SU-DHL-6 (cell line): ENCODE measurements at regions not wholly inside any gene's neighbourhood (a gene's known extent, or its start where the extent isn't known, plus 50 kb on each side); places are given as distances from the start of the nearest gene placed in this dataset.

Experiments used
- H2AFZ ChIP-seq: fragments of 200-600 bp; sonication (generic); 2 replicates; pipeline ENCODE4 v1.6.1; 2014; ENCODE audit warnings: low read depth, mild to moderate bottlenecking, moderate library complexity, mixed read lengths, antibody characterized with exemption, low read length; ENCODE audit not compliant: severe bottlenecking
- H3F3A ChIP-seq: fragments of 200-600 bp; shearing (Covaris generic); 2 replicates; pipeline ENCODE4 v1.6.0; 2016; ENCODE audit warnings: antibody characterized with exemption, mild to moderate bottlenecking; ENCODE audit not compliant: insufficient read depth
- H3K27ac ChIP-seq: fragments of 200-600 bp; sonication (generic); 2 replicates; pipeline ENCODE4 v1.5.1; 2016; ENCODE audit warnings: low read depth, mild to moderate bottlenecking, low read length, moderate library complexity, mixed read lengths
- H3K27me3 ChIP-seq: fragments of 200-600 bp; sonication (generic), shearing (Covaris generic); 2 replicates; pipeline ENCODE4 v1.6.0; 2014; ENCODE audit warnings: mild to moderate bottlenecking, low read length
- H3K36me3 ChIP-seq: fragments of 200-600 bp; sonication (generic); 2 replicates; pipeline ENCODE4 v1.6.1; 2014; ENCODE audit warnings: mild to moderate bottlenecking, low read length, mixed read lengths
- H3K4me2 ChIP-seq: fragments of 300-600, 200-600 bp; shearing (Covaris generic), sonication (generic); 2 replicates; pipeline ENCODE4 v1.6.0; 2014; ENCODE audit warnings: low read length, low read depth, mild to moderate bottlenecking; ENCODE audit not compliant: poor library complexity, severe bottlenecking
- H3K4me3 ChIP-seq: fragments of 200-600 bp; sonication (generic); 2 replicates; pipeline ENCODE4 v1.5.1; 2014; ENCODE audit warnings: antibody characterized with exemption, low read length, mild to moderate bottlenecking, mixed read lengths; ENCODE audit not compliant: insufficient read depth, poor library complexity, severe bottlenecking
- H3K79me2 ChIP-seq: fragments of 200-600 bp; sonication (generic); 2 replicates; pipeline ENCODE4 v1.6.1; 2014; ENCODE audit warnings: mild to moderate bottlenecking, low read length, moderate library complexity; ENCODE audit not compliant: insufficient read depth
- H3K9ac ChIP-seq: fragments of 200-600 bp; sonication (generic); 2 replicates; pipeline ENCODE4 v1.7.0; 2014; ENCODE audit warnings: mild to moderate bottlenecking, low read length
- H3K9me2 ChIP-seq: fragments of 200-600 bp; sonication (generic); replicated peaks from 2 replicates; pipeline ENCODE4 v1.6.1; 2014; ENCODE audit warnings: low read length; ENCODE audit not compliant: insufficient read depth
- H3K9me3 ChIP-seq: fragments of 200-600 bp; sonication (generic); 2 replicates; pipeline ENCODE4 v1.6.1; 2014; ENCODE audit warnings: low read length, mixed read lengths; ENCODE audit not compliant: insufficient read depth
- H4K20me1 ChIP-seq: fragments of 200-600 bp; sonication (generic); 2 replicates; pipeline ENCODE4 v1.6.1; 2014; ENCODE audit warnings: low read depth, mild to moderate bottlenecking, antibody characterized with exemption, low read length, moderate library complexity, mixed read lengths
- EZH2phosphoT487 ChIP-seq: fragments of 200-600 bp; sonication (generic), shearing (Covaris generic); conservative IDR thresholded peaks from 2 replicates; pipeline ENCODE4 v1.6.1; 2018; ENCODE audit warnings: mild to moderate bottlenecking, antibody characterized with exemption, low read length, moderate library complexity, mixed read lengths
- TF ChIP-seq, protein P1 (sequence below): fragments of 200-600 bp; sonication (generic); IDR thresholded peaks from one replicate; pipeline ENCODE4 v1.5.1; 2017; ENCODE audit warnings: antibody characterized with exemption, mild to moderate bottlenecking, low read length, moderate library complexity; ENCODE audit not compliant: insufficient read depth, poor library complexity, severe bottlenecking

DNA sequence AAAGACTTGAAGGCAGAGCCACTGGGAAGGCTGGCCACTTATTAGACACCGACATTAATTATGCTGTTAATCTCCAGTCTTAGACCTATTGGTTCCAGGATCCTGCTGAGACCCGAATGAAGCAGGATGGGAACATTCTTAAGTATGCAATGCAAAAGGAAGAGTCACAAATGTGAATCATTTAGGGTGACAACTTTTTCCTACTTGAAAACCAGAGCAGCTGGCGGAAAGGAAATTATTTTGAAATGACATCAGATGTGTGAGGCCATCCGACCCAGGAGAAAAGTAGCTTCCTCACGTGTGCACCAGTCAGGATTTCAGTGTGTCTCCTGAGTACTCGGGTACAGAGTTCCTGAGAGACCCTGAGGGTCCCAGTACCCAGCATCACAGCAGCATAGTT lies 222.9 kb upstream of the NCKAP5 start:
- Histone ChIP-seq H3K36me3 (no peaks in the 10 kb centered on the region), H3K9ac (no peak overlapping the region), H2AFZ (no peak overlapping the region), H3K79me2 (no peaks in the 10 kb centered on the region), H3K4me2 (no peak overlapping the region), H3K9me2 (no peaks in the 10 kb centered on the region), H3K9me3 (no peaks in the 10 kb centered on the region), H3K27ac (no peak overlapping the region), H4K20me1 (no peaks in the 10 kb centered on the region), H3K4me3 (no peak overlapping the region), H3K27me3 (no peaks in the 10 kb centered on the region), H3F3A (no peaks in the 10 kb centered on the region)
- TF ChIP-seq, protein P1, sequence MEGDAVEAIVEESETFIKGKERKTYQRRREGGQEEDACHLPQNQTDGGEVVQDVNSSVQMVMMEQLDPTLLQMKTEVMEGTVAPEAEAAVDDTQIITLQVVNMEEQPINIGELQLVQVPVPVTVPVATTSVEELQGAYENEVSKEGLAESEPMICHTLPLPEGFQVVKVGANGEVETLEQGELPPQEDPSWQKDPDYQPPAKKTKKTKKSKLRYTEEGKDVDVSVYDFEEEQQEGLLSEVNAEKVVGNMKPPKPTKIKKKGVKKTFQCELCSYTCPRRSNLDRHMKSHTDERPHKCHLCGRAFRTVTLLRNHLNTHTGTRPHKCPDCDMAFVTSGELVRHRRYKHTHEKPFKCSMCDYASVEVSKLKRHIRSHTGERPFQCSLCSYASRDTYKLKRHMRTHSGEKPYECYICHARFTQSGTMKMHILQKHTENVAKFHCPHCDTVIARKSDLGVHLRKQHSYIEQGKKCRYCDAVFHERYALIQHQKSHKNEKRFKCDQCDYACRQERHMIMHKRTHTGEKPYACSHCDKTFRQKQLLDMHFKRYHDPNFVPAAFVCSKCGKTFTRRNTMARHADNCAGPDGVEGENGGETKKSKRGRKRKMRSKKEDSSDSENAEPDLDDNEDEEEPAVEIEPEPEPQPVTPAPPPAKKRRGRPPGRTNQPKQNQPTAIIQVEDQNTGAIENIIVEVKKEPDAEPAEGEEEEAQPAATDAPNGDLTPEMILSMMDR, result no peak
- TF ChIP-seq EZH2phosphoT487, result no peak

DNA sequence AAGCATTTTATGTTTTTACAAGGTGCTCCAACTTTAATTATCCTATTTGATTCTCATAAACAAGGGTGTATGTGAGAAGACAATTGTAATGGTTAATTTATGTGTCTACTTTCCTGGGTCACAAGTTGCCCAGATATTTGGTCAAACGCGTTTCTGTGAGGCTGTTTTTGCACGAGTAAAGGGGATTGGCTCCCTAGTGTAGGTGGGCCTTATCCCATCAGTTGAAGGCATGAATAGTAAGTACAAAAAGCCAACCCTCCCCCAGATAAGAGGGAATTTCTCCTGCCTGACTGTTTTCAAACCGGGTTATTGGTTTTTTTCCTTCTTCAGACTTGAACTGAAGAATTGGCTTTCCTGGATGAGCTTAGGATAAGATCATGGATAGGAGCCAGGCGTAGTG lies 224.0 kb upstream of the NCKAP5 start:
- no peak overlapping the region for H3K4me3 ChIP-seq
- H3K9me3 ChIP-seq, result no peaks in the 10 kb centered on the region
- H4K20me1 ChIP-seq, result no peaks in the 10 kb centered on the region
- no peaks in the 10 kb centered on the region for H3K79me2 ChIP-seq
- TF ChIP-seq, protein P1, result no peak
- TF ChIP-seq EZH2phosphoT487, result no peak
- no peak overlapping the region for H3K4me2 ChIP-seq
- no peaks in the 10 kb centered on the region for H3K27me3 ChIP-seq
- no peaks in the 10 kb centered on the region for H3F3A ChIP-seq
- H3K27ac ChIP-seq, result no peak overlapping the region
- H3K9ac ChIP-seq, result no peak overlapping the region
- no peak overlapping the region for H2AFZ ChIP-seq
- no peaks in the 10 kb centered on the region for H3K9me2 ChIP-seq
- H3K36me3 ChIP-seq, result no peaks in the 10 kb centered on the region

DNA sequence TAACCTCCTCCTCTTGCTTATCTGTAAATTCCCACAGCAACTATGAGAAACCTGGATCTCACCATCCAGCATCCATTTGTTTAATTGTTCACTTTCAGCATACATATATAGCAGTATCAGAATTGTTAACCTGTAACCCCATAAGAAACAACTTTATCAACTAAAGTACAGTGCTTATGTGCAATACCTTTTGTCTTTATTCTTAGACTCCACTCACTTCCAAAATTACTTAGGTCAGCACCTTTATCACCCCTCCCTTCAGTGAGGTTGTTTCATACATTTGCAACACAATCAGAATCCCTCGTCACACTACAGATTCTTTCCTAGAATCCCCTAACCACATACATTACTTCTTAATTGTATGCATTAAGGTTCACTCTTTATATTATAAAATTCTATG lies 225.9 kb upstream of the NCKAP5 start:
- no peaks in the 10 kb centered on the region for H4K20me1 ChIP-seq
- no peaks in the 10 kb centered on the region; the same call in 1 of the 2 replicates for H3K9me3 ChIP-seq
- no peaks in the 10 kb centered on the region for H3K9me2 ChIP-seq
- no peak overlapping the region for H3K4me2 ChIP-seq
- H3K27ac ChIP-seq, result no peak overlapping the region
- TF ChIP-seq, protein P1, result no peak
- TF ChIP-seq EZH2phosphoT487, result no peak
- H3K9ac ChIP-seq, result no peak overlapping the region
- no peaks in the 10 kb centered on the region for H3K36me3 ChIP-seq
- no peaks in the 10 kb centered on the region for H3K27me3 ChIP-seq
- no peak overlapping the region for H2AFZ ChIP-seq
- no peaks in the 10 kb centered on the region for H3F3A ChIP-seq
- H3K79me2 ChIP-seq, result no peaks in the 10 kb centered on the region
- no peak overlapping the region for H3K4me3 ChIP-seq

DNA sequence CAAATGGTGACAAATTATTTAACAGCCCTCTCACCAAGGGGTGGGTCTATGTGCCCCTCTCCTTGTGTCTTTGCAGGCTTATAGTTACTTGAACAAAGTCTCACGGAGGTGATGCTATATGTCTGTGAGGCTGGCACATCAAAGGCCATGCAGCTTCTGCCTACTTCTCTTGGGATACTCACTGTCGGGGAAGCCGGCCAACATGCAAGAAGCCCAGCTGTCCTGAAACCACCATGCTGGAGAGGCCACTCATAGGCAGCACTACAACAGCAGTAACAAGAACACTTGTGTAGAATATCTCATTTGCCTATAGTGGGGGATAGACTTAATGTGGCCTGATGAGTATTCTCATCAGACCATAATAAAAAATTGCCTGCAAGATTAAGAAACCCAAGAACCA lies 233.7 kb upstream of the NCKAP5 start:
- Histone ChIP-seq H3K36me3 (no peaks in the 10 kb centered on the region), H2AFZ (no peak overlapping the region), H4K20me1 (no peaks in the 10 kb centered on the region), H3K4me3 (no peak overlapping the region), H3K79me2 (no peaks in the 10 kb centered on the region), H3K27ac (no peak overlapping the region), H3K4me2 (no peak overlapping the region), H3K9ac (no peak overlapping the region), H3K27me3 (no peaks in the 10 kb centered on the region), H3K9me2 (no peaks in the 10 kb centered on the region), H3K9me3 (no peaks in the 10 kb centered on the region; the same call in 1 of the 2 replicates), H3F3A (no peaks in the 10 kb centered on the region)
- TF ChIP-seq EZH2phosphoT487, result no peak
- TF ChIP-seq, protein P1, result no peak
